ENCODE measurements at regions not wholly inside any gene's neighbourhood (a gene's known extent, or its start where the extent isn't known, plus 50 kb on each side); places are given as distances from the start of the nearest gene placed in this dataset.
A peak's percentile ranks its signal among the peaks of the same experiment; 100 is the strongest.
"Not testable (repeated sequence)": the region's sequence is repeated elsewhere in the genome, so short reads cannot be mapped to it uniquely, and the experiment has no call there.

GRCh38 chr3:16707260-16707659, 102.0 kb upstream of the DAZL start:
- no peak for DNase-seq (ENCODE audit: low read depth, low spot score)

GRCh38 chr3:16708285-16708684, 103.1 kb upstream of the DAZL start:
- DNase-seq (ENCODE audit: low read depth, low spot score), result no peak

GRCh38 chr3:16711691-16712090, 106.5 kb upstream of the DAZL start:
- not testable (repeated sequence) for DNase-seq (ENCODE audit: low read depth, low spot score)

GRCh38 chr3:16715281-16715680, 110.1 kb upstream of the DAZL start:
- DNase-seq (ENCODE audit: low read depth, low spot score), result peak; percentile 71

- no peak for DNase-seq (ENCODE audit: low read depth, low spot score)
Measured at GRCh38 chr3:16719426-16719825, 114.2 kb upstream of the DAZL start.

GRCh38 chr3:16720367-16720940, 115.2 kb upstream of the DAZL start:
- DNase-seq (ENCODE audit: low read depth, low spot score), result no peak

- DNase-seq (ENCODE audit: low read depth, low spot score), result no peak
Measured at GRCh38 chr3:16721494-16721893, 116.3 kb upstream of the DAZL start.

- DNase-seq (ENCODE audit: low read depth, low spot score), result peak; percentile 56
Measured at GRCh38 chr3:16723978-16724377, 118.8 kb upstream of the DAZL start.

- DNase-seq (ENCODE audit: low read depth, low spot score), result no peak
Measured at GRCh38 chr3:16724487-16724886, 119.3 kb upstream of the DAZL start.

- DNase-seq (ENCODE audit: low read depth, low spot score), result no peak
Measured at GRCh38 chr3:16725972-16726371, 120.7 kb upstream of the DAZL start.

GRCh38 chr3:16728770-16729745, 123.8 kb upstream of the DAZL start:
- DNase-seq (ENCODE audit: low read depth, low spot score), result no peak

- no peak for DNase-seq (ENCODE audit: low read depth, low spot score)
Measured at GRCh38 chr3:16738451-16738850, 133.2 kb upstream of the DAZL start.

GRCh38 chr3:16739541-16740105, 134.4 kb upstream of the DAZL start:
- no peak for DNase-seq (ENCODE audit: low read depth, low spot score)

- DNase-seq (ENCODE audit: low read depth, low spot score), result no peak
Measured at GRCh38 chr3:16740515-16740914, 135.3 kb upstream of the DAZL start.

GRCh38 chr3:16741103-16741758, 136.0 kb upstream of the DAZL start:
- DNase-seq (ENCODE audit: low read depth, low spot score), result no peak

- no peak for DNase-seq (ENCODE audit: low read depth, low spot score)
Measured at GRCh38 chr3:16741890-16742289, 136.7 kb upstream of the DAZL start.

GRCh38 chr3:16743276-16743675, 138.1 kb upstream of the DAZL start:
- no peak for DNase-seq (ENCODE audit: low read depth, low spot score)

- DNase-seq (ENCODE audit: low read depth, low spot score), result no peak
Measured at GRCh38 chr3:16759227-16759903, 125.4 kb upstream of the PLCL2 start.

- no peak for DNase-seq (ENCODE audit: low read depth, low spot score)
Measured at GRCh38 chr3:16761571-16761970, 123.2 kb upstream of the PLCL2 start.

- DNase-seq (ENCODE audit: low read depth, low spot score), result no peak
Measured at GRCh38 chr3:16765661-16766060, 119.1 kb upstream of the PLCL2 start.

- no peak for DNase-seq (ENCODE audit: low read depth, low spot score)
Measured at GRCh38 chr3:16767006-16767405, 117.7 kb upstream of the PLCL2 start.

- no peak for DNase-seq (ENCODE audit: low read depth, low spot score)
Measured at GRCh38 chr3:16768014-16768413, 116.7 kb upstream of the PLCL2 start.
